ENCODE measurements at regions not wholly inside any gene's neighbourhood (a gene's known extent, or its start where the extent isn't known, plus 50 kb on each side); places are given as distances from the start of the nearest gene placed in this dataset.

GRCh38 chr4:124833831-124834505 lies 121.4 kb upstream of the ANKRD50 start:
- TF ChIP-seq, protein P1, sequence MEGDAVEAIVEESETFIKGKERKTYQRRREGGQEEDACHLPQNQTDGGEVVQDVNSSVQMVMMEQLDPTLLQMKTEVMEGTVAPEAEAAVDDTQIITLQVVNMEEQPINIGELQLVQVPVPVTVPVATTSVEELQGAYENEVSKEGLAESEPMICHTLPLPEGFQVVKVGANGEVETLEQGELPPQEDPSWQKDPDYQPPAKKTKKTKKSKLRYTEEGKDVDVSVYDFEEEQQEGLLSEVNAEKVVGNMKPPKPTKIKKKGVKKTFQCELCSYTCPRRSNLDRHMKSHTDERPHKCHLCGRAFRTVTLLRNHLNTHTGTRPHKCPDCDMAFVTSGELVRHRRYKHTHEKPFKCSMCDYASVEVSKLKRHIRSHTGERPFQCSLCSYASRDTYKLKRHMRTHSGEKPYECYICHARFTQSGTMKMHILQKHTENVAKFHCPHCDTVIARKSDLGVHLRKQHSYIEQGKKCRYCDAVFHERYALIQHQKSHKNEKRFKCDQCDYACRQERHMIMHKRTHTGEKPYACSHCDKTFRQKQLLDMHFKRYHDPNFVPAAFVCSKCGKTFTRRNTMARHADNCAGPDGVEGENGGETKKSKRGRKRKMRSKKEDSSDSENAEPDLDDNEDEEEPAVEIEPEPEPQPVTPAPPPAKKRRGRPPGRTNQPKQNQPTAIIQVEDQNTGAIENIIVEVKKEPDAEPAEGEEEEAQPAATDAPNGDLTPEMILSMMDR (IDR thresholded peaks at IDR 0.05; ENCODE audit: low read depth, low read length, poor library complexity, severe bottlenecking) = no peak
- TF ChIP-seq EZH2phosphoT487 (IDR thresholded peaks at IDR 0.05; ENCODE audit: borderline replicate concordance, low read length) = no peak

Measured in DOHH2 (cell line).